Spleen (tissue), 7 donors: ENCODE measurements at regions not wholly inside any gene's neighbourhood (a gene's known extent, or its start where the extent isn't known, plus 50 kb on each side); places are given as distances from the start of the nearest gene placed in this dataset.

Experiments
- CTCF ChIP-seq, 11 experiments: fragments of 200-600 bp in 7 of 11; fragments of 450-650 bp in 4 of 11; sonication (generic) in 4 of 11; IDR thresholded peaks in 8 of 11; conservative IDR thresholded peaks in 3 of 11; 1 replicate in 7 of 11; 2 replicates in 4 of 11; pipeline versions ENCODE4 v1.4.0 to v1.8.0; 2016 to 2021; ENCODE audit warnings: antibody characterized with exemption in 11 of 11, inconsistent platforms in 4 of 11, mild to moderate bottlenecking in 1 of 11
- POLR2A ChIP-seq, 3 donors: fragments of 450-650 bp; IDR thresholded peaks; one replicate each; pipeline ENCODE4 v1.5.1; 2017; ENCODE audit warnings: antibody characterized with exemption in 3 of 3, mild to moderate bottlenecking in 1 of 3
- donor health status: DM: no; HTN: no; CAD: no; lungs with moderate emphysema.
- donor health status: DM: no; HTN: no; CAD: no.
- donor health status: DM: no; HTN: no; CAD: no.

- TF ChIP-seq CTCF (IDR thresholded peaks at IDR 0.05 in 8 of 11, conservative IDR thresholded peaks at IDR 0.05 in 3 of 11) (no peak), POLR2A (IDR thresholded peaks at IDR 0.05) (no peak)
These were observed 310.4 kb downstream of the ARAP2 start for GRCh38 chr4:35933901-35934300.
